H9 (cell line): ENCODE measurements at regions not wholly inside any gene's neighbourhood (a gene's known extent, or its start where the extent isn't known, plus 50 kb on each side); places are given as distances from the start of the nearest gene placed in this dataset.

Experiments
- DNase-seq: peaks from one replicate; pipeline ENCODE4 v3.0.0-alpha.2; 2017
- H2AFZ ChIP-seq: one replicate; pipeline ENCODE4 v1.6.1; 2013; ENCODE audit warnings: mild to moderate bottlenecking, low read length, control low read depth, moderate library complexity
- H2AK5ac ChIP-seq: 2 replicates; pipeline ENCODE4 v1.6.1; 2013; ENCODE audit warnings: low read length, control low read depth, mixed read lengths; ENCODE audit not compliant: insufficient read length
- H2BK120ac ChIP-seq: one replicate; pipeline ENCODE4 v1.6.1; 2013; ENCODE audit warnings: low read depth, mild to moderate bottlenecking, low read length, control low read depth, inconsistent platforms; ENCODE audit not compliant: poor library complexity, severe bottlenecking
- H2BK12ac ChIP-seq: 2 replicates; pipeline ENCODE4 v1.6.1; 2013; ENCODE audit warnings: low read length, control low read depth, mixed read lengths, low read depth; ENCODE audit not compliant: insufficient read length
- H2BK15ac ChIP-seq: 2 replicates; pipeline ENCODE4 v1.6.1; 2013; ENCODE audit warnings: low read depth, low read length, control low read depth
- H2BK20ac ChIP-seq: one replicate; pipeline ENCODE4 v1.6.1; 2013; ENCODE audit warnings: low read depth, mild to moderate bottlenecking, low read length, control low read depth, inconsistent platforms; ENCODE audit not compliant: poor library complexity, severe bottlenecking
- H2BK5ac ChIP-seq: 2 replicates; pipeline ENCODE4 v1.6.1; 2013; ENCODE audit warnings: low read length, control low read depth, mixed read lengths; ENCODE audit not compliant: insufficient read length
- H3K14ac ChIP-seq: 2 replicates; pipeline ENCODE4 v1.6.1; 2013; ENCODE audit warnings: low read length, control low read depth; ENCODE audit not compliant: insufficient read depth
- H3K18ac ChIP-seq: 2 replicates; pipeline ENCODE4 v1.6.1; 2013; ENCODE audit warnings: low read depth, mild to moderate bottlenecking, mixed read lengths, low read length, control low read depth; ENCODE audit not compliant: insufficient read length
- H3K23ac ChIP-seq: 2 replicates; pipeline ENCODE4 v1.6.1; 2013; ENCODE audit warnings: low read length, control low read depth, mixed read lengths, low read depth; ENCODE audit not compliant: insufficient read length
- H3K23me2 ChIP-seq: 2 replicates; pipeline ENCODE4 v1.6.1; 2013; ENCODE audit warnings: low read depth, mild to moderate bottlenecking, mixed read lengths, low read length, control low read depth; ENCODE audit not compliant: insufficient read length, poor library complexity, severe bottlenecking
- H3K27ac ChIP-seq: 2 replicates; pipeline ENCODE4 v1.5.1; 2013; ENCODE audit warnings: low read length, control low read depth, mixed read lengths, low read depth; ENCODE audit not compliant: insufficient read length
- H3K27me3 ChIP-seq: 2 replicates; pipeline ENCODE4 v1.6.1; 2013; ENCODE audit warnings: low read length, control low read depth, inconsistent platforms; ENCODE audit not compliant: insufficient read depth
- H3K4ac ChIP-seq: 2 replicates; pipeline ENCODE4 v1.6.1; 2013; ENCODE audit warnings: low read depth, mild to moderate bottlenecking, control low read depth, inconsistent platforms, low read length, moderate library complexity
- H3K4me1 ChIP-seq: 2 replicates; pipeline ENCODE4 v1.6.1; 2013; ENCODE audit warnings: low read length, control low read depth, inconsistent platforms; ENCODE audit not compliant: insufficient read depth
- H3K4me2 ChIP-seq: 2 replicates; pipeline ENCODE4 v1.6.1; 2013; ENCODE audit warnings: low read length, control low read depth, mixed read lengths; ENCODE audit not compliant: insufficient read length, insufficient read depth
- H3K56ac ChIP-seq: 2 replicates; pipeline ENCODE4 v1.6.1; 2013; ENCODE audit warnings: low read depth, mild to moderate bottlenecking, mixed read lengths, low read length, control low read depth; ENCODE audit not compliant: insufficient read length
- H3K79me1 ChIP-seq: 2 replicates; pipeline ENCODE4 v1.6.1; 2013; ENCODE audit warnings: low read depth, mild to moderate bottlenecking, moderate library complexity, low read length, control low read depth, inconsistent platforms; ENCODE audit not compliant: insufficient read depth, poor library complexity, severe bottlenecking
- H3K79me2 ChIP-seq: 2 replicates; pipeline ENCODE4 v1.6.1; 2013; ENCODE audit warnings: low read length, control low read depth, inconsistent platforms; ENCODE audit not compliant: insufficient read depth
- H3K9ac ChIP-seq: 2 replicates; pipeline ENCODE4 v1.6.1; 2013; ENCODE audit warnings: low read length, control low read depth, mixed read lengths; ENCODE audit not compliant: insufficient read length; ENCODE audit errors: extremely low read depth
- H3K9me3 ChIP-seq: one replicate; pipeline ENCODE4 v1.6.1; 2013; ENCODE audit warnings: low read depth, low read length, inconsistent platforms; ENCODE audit not compliant: control insufficient read depth
- H3T11ph ChIP-seq: one replicate; pipeline ENCODE4 v1.6.1; 2013; ENCODE audit warnings: mild to moderate bottlenecking, low read length, control low read depth, inconsistent platforms
- H4K20me1 ChIP-seq: one replicate; pipeline ENCODE4 v1.6.1; 2013; ENCODE audit not compliant: control insufficient read depth, insufficient read length, insufficient read depth
- H4K5ac ChIP-seq: 2 replicates; pipeline ENCODE4 v1.6.1; 2013; ENCODE audit warnings: low read depth, mild to moderate bottlenecking, mixed read lengths, low read length, control low read depth; ENCODE audit not compliant: insufficient read length
- H4K8ac ChIP-seq: replicated peaks from 2 replicates; pipeline ENCODE4 v1.6.1; 2013; ENCODE audit warnings: low read length, control low read depth, mixed read lengths, low read depth; ENCODE audit not compliant: insufficient read length
- H4K91ac ChIP-seq: 2 replicates; pipeline ENCODE4 v1.6.1; 2013; ENCODE audit warnings: low read depth, mild to moderate bottlenecking, moderate library complexity, mixed read lengths, low read length, control low read depth; ENCODE audit not compliant: insufficient read length
- H3K27ac Mint-ChIP-seq, 3 experiments: 2 replicates in 2 of 3; 3 replicates in 1 of 3; pipeline ENCODE4 v1.8.0; 2020 to 2021; ENCODE audit warnings: mixed read lengths in 3 of 3, mild to moderate bottlenecking in 1 of 3, moderate library complexity in 1 of 3
- H3K27me3 Mint-ChIP-seq: 2 replicates; pipeline ENCODE4 v1.8.0; 2021; ENCODE audit warnings: low read depth, mild to moderate bottlenecking, moderate library complexity, mixed read lengths
- H3K36me3 Mint-ChIP-seq, 3 experiments: 2 replicates in 2 of 3; 3 replicates in 1 of 3; pipeline ENCODE4 v1.8.0; 2020 to 2021; ENCODE audit warnings: low read depth in 3 of 3, mixed read lengths in 3 of 3; ENCODE audit not compliant: insufficient read depth in 1 of 3
- H3K4me1 Mint-ChIP-seq, 2 experiments: 2 replicates each; pipeline ENCODE4 v1.8.0; 2020; ENCODE audit warnings: mixed read lengths in 2 of 2
- H3K4me3 Mint-ChIP-seq, 2 experiments: 2 replicates in 1 of 2; 3 replicates in 1 of 2; pipeline ENCODE4 v1.8.0; 2020 to 2021; ENCODE audit warnings: mild to moderate bottlenecking in 2 of 2, mixed read lengths in 2 of 2, moderate library complexity in 1 of 2
- H3K9me3 Mint-ChIP-seq, 2 experiments: 2 replicates in 1 of 2; 3 replicates in 1 of 2; pipeline ENCODE4 v1.8.0; 2020; ENCODE audit warnings: mild to moderate bottlenecking in 2 of 2, mixed read lengths in 2 of 2, moderate library complexity in 1 of 2
- WGBS: extraction: QIAGEN DNeasy Blood & Tissue Kit; methylation state at CpG from one replicate; pipeline ENCODE4 v1.1.7; 2013; ENCODE audit warnings: missing lambda C conversion rate, low lambda C conversion rate, mixed read lengths; ENCODE audit not compliant: insufficient read length; ENCODE audit errors: extremely low coverage; 5-methylcytosine and 5-hydroxymethylcytosine counted together
- TF ChIP-seq, protein P1 (sequence below): fragments of 200-600 bp; sonication (generic); conservative IDR thresholded peaks from 3 replicates; pipeline ENCODE4 v1.8.0; 2021; ENCODE audit warnings: antibody characterized with exemption, mild to moderate bottlenecking

DNA sequence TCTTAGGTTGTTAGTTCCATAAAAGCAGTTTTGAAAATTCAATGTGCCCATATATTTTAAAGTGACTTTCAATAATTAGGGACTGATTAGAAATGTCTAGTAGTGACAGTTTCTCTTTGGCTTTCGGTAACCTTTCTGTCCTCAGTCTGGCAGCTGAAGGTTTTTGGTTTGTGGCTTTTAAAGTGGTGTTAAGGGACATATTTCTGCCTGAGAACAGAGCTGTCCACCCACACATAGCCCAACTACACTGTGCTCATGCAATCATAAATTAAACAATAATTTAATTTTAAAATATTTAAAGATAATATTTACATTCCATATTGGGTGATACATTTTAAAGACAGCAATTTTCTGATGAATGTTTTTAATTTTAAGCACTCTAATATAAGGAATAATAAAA lies 335.0 kb upstream of the TENM3 start:
- no peak overlapping the region for H2AK5ac ChIP-seq
- Mint-ChIP-seq H3K4me3 (no peak overlapping the region), H3K9me3 (peaks cover 25 to 32% of the 10 kb centered on the region in 2 experiments), H3K27ac (no peak overlapping the region), H3K4me1 (no peaks in the 10 kb centered on the region; a peak in 2 of 4 replicates), H3K36me3 (peaks cover 20 to 34% (median 22%) of the 10 kb centered on the region in 3 experiments), H3K27me3 (peaks cover 1% of the 10 kb centered on the region; the same call in 1 of the 2 replicates)
- H3K79me1 ChIP-seq, result no peaks in the 10 kb centered on the region
- no peaks in the 10 kb centered on the region for H3K27me3 ChIP-seq
- no peak overlapping the region for H2AFZ ChIP-seq
- no peak overlapping the region for H4K91ac ChIP-seq
- H3K56ac ChIP-seq, result no peak overlapping the region
- DNase-seq, result no peak
- H3K4me2 ChIP-seq, result no peak overlapping the region
- no peak overlapping the region for H2BK12ac ChIP-seq
- no peak overlapping the region for H3K27ac ChIP-seq
- no peak overlapping the region for H2BK5ac ChIP-seq
- H3K79me2 ChIP-seq, result no peaks in the 10 kb centered on the region
- no peak overlapping the region for H4K8ac ChIP-seq
- H3K9me3 ChIP-seq, result no peaks in the 10 kb centered on the region
- H3T11ph ChIP-seq, result no peak overlapping the region
- no peak overlapping the region for H4K5ac ChIP-seq
- no peaks in the 10 kb centered on the region for H3K23me2 ChIP-seq
- no peak overlapping the region for H3K9ac ChIP-seq
- H2BK20ac ChIP-seq, result no peak overlapping the region
- WGBS, result no CpG with 5 or more reads among the region's 1 CpG
- H3K18ac ChIP-seq, result no peak overlapping the region
- H3K4ac ChIP-seq, result no peak overlapping the region
- H3K14ac ChIP-seq, result no peak overlapping the region
- no peaks in the 10 kb centered on the region for H4K20me1 ChIP-seq
- no peak overlapping the region for H3K23ac ChIP-seq
- no peaks in the 10 kb centered on the region; the same call in 1 of the 2 replicates for H3K4me1 ChIP-seq
- TF ChIP-seq, protein P1, sequence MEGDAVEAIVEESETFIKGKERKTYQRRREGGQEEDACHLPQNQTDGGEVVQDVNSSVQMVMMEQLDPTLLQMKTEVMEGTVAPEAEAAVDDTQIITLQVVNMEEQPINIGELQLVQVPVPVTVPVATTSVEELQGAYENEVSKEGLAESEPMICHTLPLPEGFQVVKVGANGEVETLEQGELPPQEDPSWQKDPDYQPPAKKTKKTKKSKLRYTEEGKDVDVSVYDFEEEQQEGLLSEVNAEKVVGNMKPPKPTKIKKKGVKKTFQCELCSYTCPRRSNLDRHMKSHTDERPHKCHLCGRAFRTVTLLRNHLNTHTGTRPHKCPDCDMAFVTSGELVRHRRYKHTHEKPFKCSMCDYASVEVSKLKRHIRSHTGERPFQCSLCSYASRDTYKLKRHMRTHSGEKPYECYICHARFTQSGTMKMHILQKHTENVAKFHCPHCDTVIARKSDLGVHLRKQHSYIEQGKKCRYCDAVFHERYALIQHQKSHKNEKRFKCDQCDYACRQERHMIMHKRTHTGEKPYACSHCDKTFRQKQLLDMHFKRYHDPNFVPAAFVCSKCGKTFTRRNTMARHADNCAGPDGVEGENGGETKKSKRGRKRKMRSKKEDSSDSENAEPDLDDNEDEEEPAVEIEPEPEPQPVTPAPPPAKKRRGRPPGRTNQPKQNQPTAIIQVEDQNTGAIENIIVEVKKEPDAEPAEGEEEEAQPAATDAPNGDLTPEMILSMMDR, result no peak
- H2BK120ac ChIP-seq, result no peak overlapping the region
- no peak overlapping the region for H2BK15ac ChIP-seq
